ENCODE measurements at regions not wholly inside any gene's neighbourhood (a gene's known extent, or its start where the extent isn't known, plus 50 kb on each side); places are given as distances from the start of the nearest gene placed in this dataset.

GRCh38 chr6:14543971-14544585 lies 426.5 kb downstream of the CD83 start:
- no peaks in the 10 kb centered on the region for H3K36me3 ChIP-seq (ENCODE audit: low read depth, missing control alignments)
- no peaks in the 10 kb centered on the region for H3K27me3 ChIP-seq
- H3K4me3 ChIP-seq, result no peak overlapping the region
- TF ChIP-seq POLR2A (IDR thresholded peaks at IDR 0.05), result no peak
- TF ChIP-seq, protein P1, sequence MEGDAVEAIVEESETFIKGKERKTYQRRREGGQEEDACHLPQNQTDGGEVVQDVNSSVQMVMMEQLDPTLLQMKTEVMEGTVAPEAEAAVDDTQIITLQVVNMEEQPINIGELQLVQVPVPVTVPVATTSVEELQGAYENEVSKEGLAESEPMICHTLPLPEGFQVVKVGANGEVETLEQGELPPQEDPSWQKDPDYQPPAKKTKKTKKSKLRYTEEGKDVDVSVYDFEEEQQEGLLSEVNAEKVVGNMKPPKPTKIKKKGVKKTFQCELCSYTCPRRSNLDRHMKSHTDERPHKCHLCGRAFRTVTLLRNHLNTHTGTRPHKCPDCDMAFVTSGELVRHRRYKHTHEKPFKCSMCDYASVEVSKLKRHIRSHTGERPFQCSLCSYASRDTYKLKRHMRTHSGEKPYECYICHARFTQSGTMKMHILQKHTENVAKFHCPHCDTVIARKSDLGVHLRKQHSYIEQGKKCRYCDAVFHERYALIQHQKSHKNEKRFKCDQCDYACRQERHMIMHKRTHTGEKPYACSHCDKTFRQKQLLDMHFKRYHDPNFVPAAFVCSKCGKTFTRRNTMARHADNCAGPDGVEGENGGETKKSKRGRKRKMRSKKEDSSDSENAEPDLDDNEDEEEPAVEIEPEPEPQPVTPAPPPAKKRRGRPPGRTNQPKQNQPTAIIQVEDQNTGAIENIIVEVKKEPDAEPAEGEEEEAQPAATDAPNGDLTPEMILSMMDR (IDR thresholded peaks at IDR 0.05), result no peak
- H3K4me1 ChIP-seq, result no peaks in the 10 kb centered on the region
- 88 to 94% methylated on average over 6 of the region's 6 CpGs for WGBS, 2 donors
- DNase-seq, result no peak
- no peaks in the 10 kb centered on the region for H3K9me3 ChIP-seq
- intact Hi-C loops (cut with DNase I; ENCODE audit: low total_unique reads), result no loop called here
- no peak overlapping the region for H3K27ac ChIP-seq

DNA sequence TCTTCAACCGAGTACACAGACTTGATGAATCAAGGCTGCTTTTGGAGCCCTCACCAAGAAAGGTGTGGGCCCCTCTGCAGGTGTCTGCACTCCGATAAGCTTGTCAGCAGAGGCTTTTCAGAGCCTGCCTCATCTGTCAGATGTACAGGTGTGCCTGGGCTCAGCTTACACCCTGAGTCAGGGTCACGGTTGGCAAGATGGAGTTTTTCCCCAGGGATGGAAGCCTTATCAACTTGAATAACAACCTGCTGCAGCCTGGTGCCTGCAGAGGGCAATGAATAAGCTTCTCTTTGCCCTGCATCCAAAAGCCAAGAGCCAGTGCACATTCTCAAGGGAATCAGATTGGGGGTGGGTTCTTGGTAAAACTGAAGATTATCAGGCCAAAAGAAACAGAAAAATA lies 427.1 kb downstream of the CD83 start:
- H3K4me1 ChIP-seq, result no peaks in the 10 kb centered on the region
- no peaks in the 10 kb centered on the region for H3K36me3 ChIP-seq (ENCODE audit: low read depth, missing control alignments)
- no peak overlapping the region for H3K4me3 ChIP-seq
- intact Hi-C loops (cut with DNase I; ENCODE audit: low total_unique reads), result no loop called here
- no peak for DNase-seq
- H3K9me3 ChIP-seq, result no peaks in the 10 kb centered on the region
- TF ChIP-seq POLR2A (IDR thresholded peaks at IDR 0.05), result no peak
- TF ChIP-seq, protein P1 (IDR thresholded peaks at IDR 0.05), result no peak
- WGBS, 2 donors, result 89 to 90% methylated on average over 3 of the region's 3 CpGs
- no peak overlapping the region for H3K27ac ChIP-seq
- no peaks in the 10 kb centered on the region for H3K27me3 ChIP-seq

DNA sequence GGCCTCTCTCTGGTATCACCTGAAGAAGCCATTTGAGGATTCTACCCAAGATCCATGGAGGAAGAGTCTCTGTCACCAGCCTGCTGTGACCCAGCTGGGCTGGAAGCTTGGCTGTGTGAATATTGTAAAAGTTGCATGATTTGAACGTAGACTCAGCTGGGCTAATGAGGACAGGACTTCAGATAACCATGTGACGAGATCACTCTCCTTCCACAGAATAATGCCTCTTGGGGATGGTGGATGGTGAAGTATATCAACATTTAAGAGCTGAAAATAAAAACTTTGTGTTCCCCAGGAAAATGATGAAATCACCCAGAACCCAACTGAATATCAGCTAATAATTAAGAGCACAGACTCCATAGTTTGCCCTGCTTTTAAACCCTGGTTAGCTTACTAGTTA lies 427.9 kb downstream of the CD83 start:
- WGBS, 2 donors, result 63 to 71% methylated on average over 2 of the region's 2 CpGs

GRCh38 chr6:14546036-14546435 lies 428.5 kb downstream of the CD83 start:
- no peaks in the 10 kb centered on the region for H3K36me3 ChIP-seq (ENCODE audit: low read depth, missing control alignments)
- TF ChIP-seq, protein P1 (IDR thresholded peaks at IDR 0.05), result no peak
- TF ChIP-seq POLR2A (IDR thresholded peaks at IDR 0.05), result no peak
- WGBS, 2 donors, result 91 to 92% methylated on average over 5 of the region's 5 CpGs
- H3K4me3 ChIP-seq, result no peak overlapping the region
- H3K27me3 ChIP-seq, result no peaks in the 10 kb centered on the region
- H3K4me1 ChIP-seq, result peaks cover 2% of the 10 kb centered on the region
- no peak overlapping the region for H3K27ac ChIP-seq
- no peaks in the 10 kb centered on the region for H3K9me3 ChIP-seq
- no peak for DNase-seq
- intact Hi-C loops (cut with DNase I; ENCODE audit: low total_unique reads), result no loop called here

More for the DNA sequence above, 427.9 kb downstream of the CD83 start:
- intact Hi-C loops (cut with DNase I; ENCODE audit: low total_unique reads), result no loop called here
- Histone ChIP-seq H3K27ac (no peak overlapping the region), H3K27me3 (no peaks in the 10 kb centered on the region), H3K4me1 (no peaks in the 10 kb centered on the region), H3K36me3 (ENCODE audit: low read depth, missing control alignments) (no peaks in the 10 kb centered on the region), H3K4me3 (no peak overlapping the region), H3K9me3 (no peaks in the 10 kb centered on the region)
- TF ChIP-seq POLR2A (IDR thresholded peaks at IDR 0.05), result no peak
- TF ChIP-seq, protein P1 (IDR thresholded peaks at IDR 0.05), result no peak
- DNase-seq, result peak; percentile 16
